WTC11 (cell line): ENCODE measurements at regions not wholly inside any gene's neighbourhood (a gene's known extent, or its start where the extent isn't known, plus 50 kb on each side); places are given as distances from the start of the nearest gene placed in this dataset.
"Not testable (repeated sequence)": the region's sequence is repeated elsewhere in the genome, so short reads cannot be mapped to it uniquely, and the experiment has no call there.

Experiments used
- ATAC-seq: fragments of 200-7000 bp; cut with Tn5 transposase; 2 replicates; pipeline ENCODE4 v1.10.0; 2021; ENCODE audit warnings: mild to moderate bottlenecking, moderate library complexity
- CTCF ChIA-PET: fragments of 300-600 bp; sonication (Branson Sonifier 250); formaldehyde crosslinking; loops from one replicate; lab custom pipeline; 2021; ENCODE audit warnings: antibody characterized with exemption; lab: Charles Lee
- POLR2A ChIA-PET: fragments of 350-600 bp; sonication (Branson Sonifier 250); formaldehyde crosslinking; loops from one replicate; lab custom pipeline; 2021; ENCODE audit warnings: antibody characterized with exemption; lab: Charles Lee
- DNase-seq: peaks from one replicate; pipeline ENCODE4 v3.0.0; 2021; ENCODE audit warnings: low spot score
- H3K27ac Mint-ChIP-seq: 2 replicates; pipeline ENCODE4 v1.8.0; 2021; ENCODE audit warnings: mixed read lengths
- H3K27me3 Mint-ChIP-seq: 2 replicates; pipeline ENCODE4 v1.8.0; 2021; ENCODE audit warnings: low read depth, mild to moderate bottlenecking, moderate library complexity, mixed read lengths
- H3K36me3 Mint-ChIP-seq: 2 replicates; pipeline ENCODE4 v1.8.0; 2021; ENCODE audit warnings: mixed read lengths
- H3K4me1 Mint-ChIP-seq: 2 replicates; pipeline ENCODE4 v1.8.0; 2022; ENCODE audit warnings: mixed read lengths
- H3K4me3 Mint-ChIP-seq: 2 replicates; pipeline ENCODE4 v1.8.0; 2021; ENCODE audit warnings: mild to moderate bottlenecking, moderate library complexity, mixed read lengths
- H3K9me3 Mint-ChIP-seq: 2 replicates; pipeline ENCODE4 v1.8.0; 2021; ENCODE audit warnings: mixed read lengths
- ESRRA ChIP-seq: sonication (generic); formaldehyde crosslinking; IDR thresholded peaks from 2 replicates; pipeline ENCODE4 v1.8.1; 2022; ENCODE audit warnings: mild to moderate bottlenecking, missing genetic modification reagents, borderline replicate concordance
- FOXK1 ChIP-seq: sonication (generic); formaldehyde crosslinking; IDR thresholded peaks from 2 replicates; pipeline ENCODE4 v1.8.0; 2022; ENCODE audit warnings: mild to moderate bottlenecking, moderate library complexity, missing genetic modification reagents
- KAT7 ChIP-seq: sonication (generic); formaldehyde crosslinking; IDR thresholded peaks from 2 replicates; pipeline ENCODE4 v1.8.1; 2023; ENCODE audit warnings: missing genetic modification reagents, mild to moderate bottlenecking, borderline replicate concordance
- NFATC4 ChIP-seq: fragments of 250-450 bp; sonication (Bioruptor Pico); IDR thresholded peaks from 2 replicates; pipeline ENCODE4 v1.9.0; 2021; ENCODE audit warnings: mild to moderate bottlenecking
- PRRX2 ChIP-seq: fragments of 250-450 bp; sonication (Bioruptor Pico); IDR thresholded peaks from 2 replicates; pipeline ENCODE4 v1.8.0; 2021; ENCODE audit warnings: mild to moderate bottlenecking
- SMAD4 ChIP-seq: sonication (generic); formaldehyde crosslinking; IDR thresholded peaks from 2 replicates; pipeline ENCODE4 v1.8.0; 2022; ENCODE audit warnings: mild to moderate bottlenecking, missing genetic modification reagents
- TP53 ChIP-seq: sonication (generic); formaldehyde crosslinking; IDR thresholded peaks from 2 replicates; pipeline ENCODE4 v1.8.1; 2023; ENCODE audit warnings: mild to moderate bottlenecking, missing genetic modification reagents
- ZBTB21 ChIP-seq: sonication (generic); formaldehyde crosslinking; IDR thresholded peaks from 2 replicates; pipeline ENCODE4 v1.8.1; 2023; ENCODE audit warnings: mild to moderate bottlenecking, missing genetic modification reagents, borderline replicate concordance
- ZNF219 ChIP-seq: sonication (generic); formaldehyde crosslinking; IDR thresholded peaks from 2 replicates; pipeline ENCODE4 v1.8.0; 2023; ENCODE audit warnings: missing genetic modification reagents, mild to moderate bottlenecking, borderline replicate concordance
- ZNF671 ChIP-seq: fragments of 250-450 bp; sonication (Bioruptor Pico); IDR thresholded peaks from 2 replicates; pipeline ENCODE4 v1.8.0; 2021; ENCODE audit warnings: mild to moderate bottlenecking
- TF ChIP-seq, protein P1 (sequence below): sonication (generic); formaldehyde crosslinking; IDR thresholded peaks from 2 replicates; pipeline ENCODE4 v1.8.1; 2022; ENCODE audit warnings: low read depth, mild to moderate bottlenecking, moderate library complexity, missing genetic modification reagents, borderline replicate concordance
- TF ChIP-seq, protein P2 (sequence below): sonication (generic); formaldehyde crosslinking; IDR thresholded peaks from 2 replicates; pipeline ENCODE4 v1.8.0; 2022; ENCODE audit warnings: mild to moderate bottlenecking, missing genetic modification reagents
- TF ChIP-seq, protein P3 (sequence below): sonication (generic); formaldehyde crosslinking; IDR thresholded peaks from 2 replicates; pipeline ENCODE4 v1.8.1; 2022; ENCODE audit warnings: mild to moderate bottlenecking, moderate library complexity, missing genetic modification reagents
- TF ChIP-seq, protein P4 (sequence below): sonication (generic); formaldehyde crosslinking; IDR thresholded peaks from 2 replicates; pipeline ENCODE4 v1.8.1; 2022; ENCODE audit warnings: mild to moderate bottlenecking, missing genetic modification reagents, moderate library complexity, borderline replicate concordance

DNA sequence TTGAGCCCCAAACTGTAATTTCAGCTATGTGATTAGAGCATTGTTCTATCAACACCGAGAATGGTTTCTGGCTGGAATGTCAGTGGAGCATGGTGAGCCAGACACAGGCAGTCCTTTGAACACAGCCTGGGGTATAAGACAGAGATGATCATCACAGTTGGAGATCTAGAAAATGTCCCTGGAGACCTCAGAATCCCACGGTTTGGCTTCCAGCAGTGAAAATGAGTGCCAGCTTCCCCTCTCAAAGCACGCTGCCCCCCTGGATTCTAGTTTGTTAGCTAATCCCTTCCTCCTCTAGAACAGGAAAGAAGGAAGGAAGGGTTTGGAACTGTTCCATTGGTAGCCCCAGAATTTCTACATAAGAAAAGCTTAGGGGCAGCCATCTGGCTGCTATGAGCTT is 59.9 kb upstream of the JAK1 start (continued):
- no peak for TF ChIP-seq KAT7 (CRISPR knock-in tag)

DNA sequence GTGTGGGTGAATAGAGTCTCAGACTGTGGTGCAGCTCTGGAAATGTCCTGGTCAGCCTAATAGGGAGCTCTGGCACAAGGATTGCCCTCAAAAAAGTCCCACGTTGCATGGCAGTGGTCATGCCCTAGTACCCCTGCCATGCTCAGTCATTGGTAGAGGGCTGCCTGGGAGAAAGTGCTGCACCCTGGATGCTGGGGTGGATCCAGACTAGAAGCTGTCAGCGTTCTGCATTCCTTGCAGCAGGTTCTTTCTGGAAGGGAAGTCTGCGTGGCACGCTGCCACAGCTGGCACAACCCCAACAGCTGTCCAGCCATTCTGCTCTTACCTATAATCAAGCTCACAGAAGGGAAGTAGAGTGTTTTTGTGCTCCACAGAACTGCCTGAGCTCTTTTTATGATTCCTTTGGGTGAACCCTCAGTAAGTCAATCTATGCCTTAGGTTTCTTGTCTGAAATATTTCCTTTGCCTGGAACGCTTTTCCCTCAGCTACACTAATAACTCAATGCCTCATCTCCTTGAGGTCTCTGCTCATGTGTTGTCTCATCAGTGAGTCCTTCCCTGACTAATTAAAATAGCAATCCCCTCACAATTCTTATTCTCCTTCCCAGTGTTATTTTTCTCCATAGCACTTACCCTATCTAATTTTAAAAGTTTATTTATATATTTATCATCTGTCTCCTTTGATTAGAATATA is 61.5 kb upstream of the JAK1 start:
- DNase-seq (no peak), ATAC-seq (no peak)
- Mint-ChIP-seq H3K9me3 (peaks cover 10% of the 10 kb centered on the region), H3K27me3 (no peaks in the 10 kb centered on the region), H3K36me3 (peaks cover 12% of the 10 kb centered on the region), H3K27ac (no peak overlapping the region), H3K4me1 (peaks cover 37% of the 10 kb centered on the region), H3K4me3 (no peak overlapping the region)
- ChIA-PET POLR2A (no interaction called here), CTCF (interaction anchor here (1.1 kb wide), 1 partner anchor 47 kb away, joined by 3 read pairs; no protein-coding TSS in a partner anchor)
- TF ChIP-seq ZNF219 (CRISPR knock-in tag): no peak
- no peak for TF ChIP-seq SMAD4
- TF ChIP-seq NFATC4: no peak
- TF ChIP-seq ZBTB21 (CRISPR knock-in tag): no peak
- TF ChIP-seq PRRX2 (CRISPR knock-in tag): no peak
- no peak for TF ChIP-seq TP53
- no peak for TF ChIP-seq FOXK1 (CRISPR knock-in tag)
- TF ChIP-seq, protein P1, sequence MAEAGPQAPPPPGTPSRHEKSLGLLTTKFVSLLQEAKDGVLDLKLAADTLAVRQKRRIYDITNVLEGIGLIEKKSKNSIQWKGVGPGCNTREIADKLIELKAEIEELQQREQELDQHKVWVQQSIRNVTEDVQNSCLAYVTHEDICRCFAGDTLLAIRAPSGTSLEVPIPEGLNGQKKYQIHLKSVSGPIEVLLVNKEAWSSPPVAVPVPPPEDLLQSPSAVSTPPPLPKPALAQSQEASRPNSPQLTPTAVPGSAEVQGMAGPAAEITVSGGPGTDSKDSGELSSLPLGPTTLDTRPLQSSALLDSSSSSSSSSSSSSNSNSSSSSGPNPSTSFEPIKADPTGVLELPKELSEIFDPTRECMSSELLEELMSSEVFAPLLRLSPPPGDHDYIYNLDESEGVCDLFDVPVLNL: no peak

DNA sequence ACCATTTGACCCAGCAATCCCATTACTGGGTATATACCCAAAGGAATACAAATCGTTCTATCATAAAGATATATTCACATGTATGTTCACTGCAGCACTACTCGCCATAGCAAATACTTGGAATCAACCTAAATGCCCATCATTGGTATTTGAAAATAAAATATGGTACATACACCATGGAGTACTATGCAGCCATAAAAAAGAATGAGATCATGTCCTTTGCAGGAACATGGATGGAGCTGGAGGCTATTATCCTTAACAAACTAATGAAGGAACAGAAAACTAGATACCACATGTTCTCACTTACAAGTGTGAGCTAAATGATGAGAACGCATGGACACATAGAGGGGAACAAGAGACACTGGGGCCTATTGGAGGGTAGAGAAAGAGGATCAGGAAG is 63.1 kb upstream of the JAK1 start:
- H3K4me1 Mint-ChIP-seq: peaks cover 34% of the 10 kb centered on the region
- H3K9me3 Mint-ChIP-seq: peaks cover 10% of the 10 kb centered on the region
- H3K4me3 Mint-ChIP-seq, DNase-seq, CTCF ChIA-PET, H3K27ac Mint-ChIP-seq, H3K27me3 Mint-ChIP-seq, ATAC-seq, POLR2A ChIA-PET: not testable (repeated sequence)
- peaks cover 12% of the 10 kb centered on the region for H3K36me3 Mint-ChIP-seq

DNA sequence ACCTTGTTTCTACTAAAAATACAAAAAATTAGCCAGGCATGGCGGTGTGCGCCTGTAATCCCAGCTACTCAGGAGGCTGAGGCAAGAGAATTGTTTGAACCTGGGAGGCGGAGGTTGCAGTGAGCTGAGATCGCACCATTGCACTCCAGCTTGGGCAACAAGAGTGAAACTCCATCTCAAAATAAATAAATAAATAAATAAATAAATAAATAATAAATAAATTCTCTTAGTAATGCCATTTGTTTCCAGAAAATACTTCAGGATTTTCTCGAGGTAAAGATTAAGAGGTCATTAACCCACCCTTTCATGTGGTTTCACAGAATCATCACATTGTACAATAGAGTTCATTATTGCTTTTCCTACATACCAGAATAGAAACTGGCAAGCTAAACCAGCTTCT is 68.5 kb upstream of the JAK1 start:
- ATAC-seq, POLR2A ChIA-PET, H3K27me3 Mint-ChIP-seq, H3K9me3 Mint-ChIP-seq, H3K4me3 Mint-ChIP-seq, H3K27ac Mint-ChIP-seq, H3K4me1 Mint-ChIP-seq, CTCF ChIA-PET, DNase-seq, H3K36me3 Mint-ChIP-seq: not testable (repeated sequence)

DNA sequence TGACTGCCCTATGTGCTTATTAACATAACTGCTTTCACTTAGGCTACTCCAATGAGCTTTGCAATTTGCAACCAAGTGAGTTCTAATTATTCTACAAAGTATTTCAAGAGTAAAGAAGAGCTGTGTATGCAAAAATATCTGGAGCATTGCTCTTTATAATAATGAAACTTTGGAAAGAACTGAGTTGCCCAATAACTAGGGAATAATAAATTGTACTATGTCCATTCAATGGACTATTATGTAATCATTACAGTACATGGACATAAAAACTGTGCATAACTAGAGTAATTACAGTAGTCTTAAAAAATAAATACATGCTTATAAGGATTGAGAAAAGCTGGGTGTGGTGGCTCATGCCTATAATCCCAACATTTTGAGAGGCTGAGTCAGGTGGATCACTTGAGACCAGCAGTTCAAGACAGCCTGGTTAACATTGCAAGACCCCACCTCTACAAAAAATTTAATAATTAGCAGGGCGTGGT is 70.3 kb upstream of the JAK1 start:
- Mint-ChIP-seq H3K36me3 (no peaks in the 10 kb centered on the region), H3K9me3 (no peaks in the 10 kb centered on the region), H3K4me3 (no peak overlapping the region), H3K27ac (no peak overlapping the region), H3K27me3 (no peaks in the 10 kb centered on the region), H3K4me1 (no peaks in the 10 kb centered on the region)
- POLR2A ChIA-PET: no interaction called here
- ATAC-seq (no peak), DNase-seq (no peak)
- CTCF ChIA-PET: interaction anchor here (1.2 kb wide), 1 partner anchor 16 kb away, joined by 3 read pairs; no protein-coding TSS in a partner anchor
- no peak for TF ChIP-seq ZNF671 (CRISPR knock-in tag)
- TF ChIP-seq, protein P2, sequence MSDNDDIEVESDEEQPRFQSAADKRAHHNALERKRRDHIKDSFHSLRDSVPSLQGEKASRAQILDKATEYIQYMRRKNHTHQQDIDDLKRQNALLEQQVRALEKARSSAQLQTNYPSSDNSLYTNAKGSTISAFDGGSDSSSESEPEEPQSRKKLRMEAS (CRISPR knock-in tag): no peak
- TF ChIP-seq, protein P3, sequence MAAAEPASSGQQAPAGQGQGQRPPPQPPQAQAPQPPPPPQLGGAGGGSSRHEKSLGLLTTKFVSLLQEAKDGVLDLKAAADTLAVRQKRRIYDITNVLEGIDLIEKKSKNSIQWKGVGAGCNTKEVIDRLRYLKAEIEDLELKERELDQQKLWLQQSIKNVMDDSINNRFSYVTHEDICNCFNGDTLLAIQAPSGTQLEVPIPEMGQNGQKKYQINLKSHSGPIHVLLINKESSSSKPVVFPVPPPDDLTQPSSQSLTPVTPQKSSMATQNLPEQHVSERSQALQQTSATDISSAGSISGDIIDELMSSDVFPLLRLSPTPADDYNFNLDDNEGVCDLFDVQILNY: no peak
- TF ChIP-seq ESRRA (CRISPR knock-in tag): no peak
- TF ChIP-seq, protein P4, sequence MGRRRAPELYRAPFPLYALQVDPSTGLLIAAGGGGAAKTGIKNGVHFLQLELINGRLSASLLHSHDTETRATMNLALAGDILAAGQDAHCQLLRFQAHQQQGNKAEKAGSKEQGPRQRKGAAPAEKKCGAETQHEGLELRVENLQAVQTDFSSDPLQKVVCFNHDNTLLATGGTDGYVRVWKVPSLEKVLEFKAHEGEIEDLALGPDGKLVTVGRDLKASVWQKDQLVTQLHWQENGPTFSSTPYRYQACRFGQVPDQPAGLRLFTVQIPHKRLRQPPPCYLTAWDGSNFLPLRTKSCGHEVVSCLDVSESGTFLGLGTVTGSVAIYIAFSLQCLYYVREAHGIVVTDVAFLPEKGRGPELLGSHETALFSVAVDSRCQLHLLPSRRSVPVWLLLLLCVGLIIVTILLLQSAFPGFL (CRISPR knock-in tag): no peak
